GM19240 (cell line): ENCODE measurements at regions not wholly inside any gene's neighbourhood (a gene's known extent, or its start where the extent isn't known, plus 50 kb on each side); places are given as distances from the start of the nearest gene placed in this dataset.

Source experiments
- DNase-seq: peaks from one replicate; pipeline ENCODE4 v3.0.0; 2011; ENCODE audit warnings: low spot score; ENCODE audit not compliant: insufficient read length

DNA sequence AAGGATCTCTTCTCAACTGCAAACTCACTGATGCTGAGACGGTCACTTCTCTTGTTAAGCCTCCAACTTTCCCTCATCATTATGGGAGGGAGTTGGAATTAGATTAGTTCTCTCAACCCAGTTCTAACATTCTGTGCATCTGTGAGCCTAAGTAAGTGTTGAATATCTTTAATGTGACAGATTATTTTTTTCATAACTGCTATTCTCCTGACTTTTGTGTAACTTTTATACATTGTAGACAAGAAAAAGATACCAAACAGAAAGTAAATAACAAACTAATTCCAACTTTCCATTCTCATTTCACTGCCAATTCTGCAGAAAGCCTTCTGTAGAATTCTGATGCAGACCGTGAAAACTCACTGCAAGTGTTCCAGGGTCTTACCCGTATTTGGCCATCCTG, 813.5 kb downstream of the TLE4 start:
- DNase-seq: no peak

DNA sequence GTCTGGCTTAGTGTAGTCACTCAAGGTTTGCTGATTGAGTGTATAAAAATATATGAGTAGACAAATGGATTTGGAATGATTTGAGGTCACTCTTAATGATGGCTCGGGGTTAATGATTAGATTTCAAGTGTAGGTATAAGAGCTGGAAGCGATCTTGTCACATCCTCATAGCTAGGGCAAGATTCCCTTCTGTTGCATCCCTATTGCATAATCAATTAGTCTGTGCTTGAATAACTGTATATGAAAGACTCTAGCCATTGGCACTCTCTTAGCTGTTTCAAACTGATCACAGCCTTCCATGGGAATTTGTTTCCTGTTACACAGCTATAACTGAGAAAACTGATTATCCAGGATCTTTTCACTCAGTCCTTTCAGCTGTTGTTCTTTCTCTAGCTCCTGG, 811.6 kb downstream of the TLE4 start:
- no peak for DNase-seq

DNA sequence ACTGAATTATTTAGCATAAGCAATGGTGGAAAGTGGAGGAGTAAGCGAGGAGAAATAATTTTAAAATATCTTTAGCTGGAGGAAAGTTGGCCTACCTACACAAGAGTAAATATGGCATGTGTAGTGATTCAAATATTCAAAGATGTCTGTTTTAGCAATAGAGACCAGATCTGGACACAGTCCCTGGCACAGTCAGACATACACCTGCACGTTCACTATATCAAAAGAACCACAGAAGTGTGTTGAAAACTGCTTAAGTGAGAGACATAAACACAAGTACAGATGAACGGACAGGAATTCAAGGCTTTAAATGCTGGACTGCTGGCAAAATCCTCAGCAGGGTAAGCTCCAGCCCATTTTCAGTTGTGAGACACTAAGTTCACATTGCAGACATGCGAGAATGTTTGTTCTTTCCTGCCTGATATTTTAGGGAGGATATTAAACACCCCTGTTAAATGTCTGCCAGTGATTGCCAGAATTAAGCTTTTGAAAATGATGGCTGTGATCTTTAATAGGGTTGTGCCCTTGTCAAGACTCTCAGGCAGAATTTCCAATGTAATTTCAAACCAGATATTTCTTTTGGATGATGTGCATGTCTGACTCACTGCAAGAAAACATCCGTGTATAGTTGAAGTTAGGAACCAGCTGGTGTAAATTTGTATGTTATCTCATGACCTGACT, 810.6 kb downstream of the TLE4 start:
- DNase-seq: no peak

DNA sequence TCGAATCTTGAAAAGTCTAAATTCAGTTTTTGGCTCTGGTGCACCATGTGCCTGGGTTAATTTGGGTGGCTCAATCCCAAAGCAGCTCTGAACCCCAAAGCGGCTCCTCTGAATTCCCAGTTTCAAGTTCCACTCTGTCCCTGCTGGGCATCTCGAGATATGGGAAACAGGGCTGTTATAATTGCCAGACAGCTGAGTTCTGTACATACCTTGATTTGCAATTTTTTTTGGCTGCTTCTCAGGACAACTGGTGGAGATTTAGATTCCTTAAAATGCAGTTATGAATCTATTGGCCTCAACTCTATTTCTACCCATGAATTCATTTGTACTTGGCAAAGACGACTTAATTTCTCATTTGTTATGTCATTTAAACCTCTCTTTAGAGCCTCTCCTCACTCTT, 808.5 kb downstream of the TLE4 start:
- DNase-seq: no peak

DNA sequence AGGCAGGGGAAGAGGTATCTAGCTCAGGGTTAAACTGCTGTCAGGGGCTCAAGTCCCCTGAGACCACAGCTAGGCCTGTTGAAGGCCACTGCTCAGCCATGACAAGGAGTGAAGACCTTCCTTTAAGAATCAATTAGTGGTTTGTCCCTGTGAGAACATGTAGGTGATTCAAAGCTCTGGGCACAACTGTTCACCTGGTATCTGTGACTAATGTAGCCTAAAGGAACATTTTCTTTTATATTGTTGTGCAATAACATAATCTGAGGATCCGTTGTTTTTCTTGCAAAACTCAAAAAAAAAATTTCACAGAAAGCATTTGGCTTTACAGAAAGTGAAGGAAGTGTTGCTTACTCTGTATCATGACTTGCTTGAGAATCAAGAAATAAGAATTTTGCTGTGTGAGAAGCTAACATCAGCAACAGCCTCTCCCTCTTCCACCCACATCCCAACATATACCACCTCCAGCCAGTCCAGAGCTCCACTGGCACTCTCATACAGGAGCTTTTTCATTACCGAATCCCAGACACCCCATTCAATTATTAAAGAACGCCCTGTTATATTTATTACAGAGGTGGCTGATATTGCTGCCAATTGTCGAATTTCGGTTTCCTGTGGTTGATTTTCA, 807.0 kb downstream of the TLE4 start:
- no peak for DNase-seq

DNA sequence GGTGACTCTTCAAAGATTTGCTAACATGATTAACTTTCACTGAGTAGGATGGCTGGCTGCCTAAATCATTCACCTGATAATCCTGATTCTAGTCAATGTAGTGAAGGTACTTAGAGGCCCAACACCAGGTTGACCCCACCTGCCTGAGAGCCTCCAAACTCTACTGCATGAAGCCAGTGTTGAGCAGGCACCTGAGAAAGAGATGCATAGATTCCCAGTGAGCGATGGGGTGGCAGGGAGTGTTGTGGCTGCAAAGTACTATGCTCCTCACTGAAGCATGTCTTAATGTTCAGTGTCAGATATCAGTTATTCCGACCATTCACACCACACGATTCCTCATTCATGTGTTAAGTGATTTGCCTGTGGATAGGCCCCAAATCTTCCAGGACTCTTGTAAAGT, 804.4 kb downstream of the TLE4 start:
- DNase-seq: no peak

GRCh38 chr9:80375477-80375876, 803.7 kb downstream of the TLE4 start:
- no peak for DNase-seq

DNA sequence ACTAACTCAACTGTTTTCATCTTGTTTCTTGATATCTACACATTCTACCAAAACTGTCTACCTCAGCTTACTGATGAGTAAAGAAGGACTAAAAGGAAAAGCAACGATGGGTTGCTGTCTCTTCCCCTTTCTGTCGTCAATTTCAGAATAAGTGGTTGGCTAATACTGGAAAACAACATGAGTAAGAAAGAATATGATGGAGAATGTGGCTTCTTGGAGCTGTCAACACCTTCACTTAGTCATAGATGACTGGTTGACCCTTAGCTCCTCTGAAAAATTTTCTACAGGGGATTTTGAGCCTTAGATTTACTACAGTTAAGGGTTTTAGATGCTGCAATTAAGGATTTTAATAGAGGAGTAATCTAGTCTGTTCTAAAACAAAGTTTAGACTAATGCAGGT, 797.9 kb downstream of the TLE4 start:
- no peak for DNase-seq

- no peak for DNase-seq
Measured at GRCh38 chr9:80366626-80367025, 794.9 kb downstream of the TLE4 start.

GRCh38 chr9:80359941-80360881, 788.4 kb downstream of the TLE4 start:
- no peak for DNase-seq

DNA sequence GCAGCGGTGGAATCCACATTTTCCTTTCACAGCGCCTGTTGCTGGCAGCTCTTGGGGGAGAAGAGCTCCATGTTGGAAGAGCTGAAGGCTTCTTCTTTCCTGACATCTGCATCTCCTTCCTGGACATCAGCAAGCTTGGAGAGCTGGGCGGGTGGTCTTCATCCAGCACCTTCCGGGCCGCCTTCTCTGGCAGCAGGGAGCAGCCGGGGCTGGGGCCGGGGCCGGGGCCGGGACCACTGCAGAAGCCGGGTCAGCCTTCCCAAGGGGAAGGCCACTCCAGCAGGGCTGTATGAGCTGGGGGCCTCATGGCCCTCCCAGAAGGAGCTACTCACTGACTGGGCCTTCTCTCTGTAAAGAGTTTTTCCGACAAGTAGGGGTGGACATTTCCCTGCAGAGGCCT, 787.5 kb downstream of the TLE4 start:
- no peak for DNase-seq

- DNase-seq: no peak
Measured at GRCh38 chr9:80352967-80353366, 781.2 kb downstream of the TLE4 start.

DNA sequence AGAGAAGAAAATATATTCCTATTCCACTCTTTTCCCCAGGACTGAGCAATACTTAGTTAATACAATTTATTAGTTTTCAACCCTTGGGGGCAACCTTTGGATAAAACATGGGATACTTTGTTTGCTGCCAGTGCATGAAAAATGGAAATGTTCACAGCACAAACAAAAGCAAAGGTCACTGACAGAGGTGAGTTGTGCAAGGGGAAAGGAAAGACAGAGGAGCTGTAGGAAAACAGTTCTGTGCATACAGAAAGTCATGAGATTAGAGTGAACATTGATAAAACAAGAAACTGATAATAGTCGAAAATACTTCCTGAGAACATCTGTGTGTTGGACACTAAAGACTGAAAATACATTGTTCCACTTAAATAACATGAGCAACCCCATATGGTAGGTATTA, 779.8 kb downstream of the TLE4 start:
- DNase-seq: no peak

DNA sequence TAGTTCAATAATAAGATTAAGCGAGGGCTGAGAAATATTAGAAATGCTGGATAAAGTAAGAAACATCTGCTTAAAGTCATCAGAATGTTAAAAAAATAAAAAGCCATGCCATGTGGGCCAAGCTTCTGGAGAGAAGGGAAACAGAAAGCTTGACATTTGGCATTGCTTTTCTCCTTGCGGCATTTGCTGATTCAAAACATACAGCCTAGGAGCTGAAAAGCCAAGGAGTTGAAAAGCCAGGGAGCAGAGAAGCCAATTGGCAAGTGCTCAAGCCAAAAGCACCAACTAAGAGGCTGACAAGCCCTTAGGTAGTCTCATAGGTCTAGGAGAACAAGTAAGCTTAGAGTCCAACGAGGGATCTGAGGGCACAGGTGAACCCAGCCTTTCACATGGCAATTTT, 754.3 kb downstream of the TLE4 start:
- no peak for DNase-seq

DNA sequence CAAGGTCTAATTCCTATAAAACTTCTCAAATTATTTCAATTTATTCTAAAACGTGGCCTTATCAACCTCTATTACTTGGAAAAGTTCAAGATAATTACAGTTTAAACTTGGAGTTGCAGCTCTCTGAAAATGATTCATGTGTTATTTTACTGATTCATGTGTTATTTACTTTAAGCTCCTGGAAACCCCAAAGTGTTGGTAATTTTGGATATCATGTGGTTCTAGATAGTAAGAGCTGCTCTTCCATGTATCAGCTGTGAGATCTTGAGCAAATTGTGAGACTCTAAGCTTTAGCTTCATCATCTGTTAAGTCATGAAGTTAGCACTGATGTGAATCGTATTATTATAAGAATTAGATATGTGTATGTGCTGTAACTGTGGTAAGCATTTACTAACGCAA, 749.2 kb downstream of the TLE4 start:
- no peak for DNase-seq

- no peak for DNase-seq
Measured at GRCh38 chr9:80320480-80320879, 748.7 kb downstream of the TLE4 start.

DNA sequence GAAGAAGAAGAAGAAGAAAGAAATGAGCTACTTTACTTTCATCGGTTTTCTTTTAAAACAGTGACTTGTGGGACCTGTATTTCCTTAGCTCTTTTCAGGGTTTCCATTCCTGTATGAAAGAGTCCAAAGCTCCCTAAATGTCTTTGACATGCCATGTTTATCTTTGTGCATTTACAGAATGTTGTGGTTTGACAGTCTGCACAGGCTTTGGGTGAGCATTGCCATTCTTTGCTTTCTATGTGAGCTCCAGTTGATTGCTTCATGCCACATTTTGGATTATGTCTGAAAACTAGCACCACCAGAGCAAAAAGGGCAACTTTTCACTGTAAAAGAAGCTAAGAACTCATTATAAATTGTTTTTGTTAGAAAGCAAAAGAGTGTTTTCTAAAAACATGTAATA, 733.4 kb downstream of the TLE4 start:
- DNase-seq: no peak

- DNase-seq: no peak
Measured at GRCh38 chr9:80294955-80295354, 723.2 kb downstream of the TLE4 start.

GRCh38 chr9:80294318-80294717, 722.6 kb downstream of the TLE4 start:
- DNase-seq: no peak

DNA sequence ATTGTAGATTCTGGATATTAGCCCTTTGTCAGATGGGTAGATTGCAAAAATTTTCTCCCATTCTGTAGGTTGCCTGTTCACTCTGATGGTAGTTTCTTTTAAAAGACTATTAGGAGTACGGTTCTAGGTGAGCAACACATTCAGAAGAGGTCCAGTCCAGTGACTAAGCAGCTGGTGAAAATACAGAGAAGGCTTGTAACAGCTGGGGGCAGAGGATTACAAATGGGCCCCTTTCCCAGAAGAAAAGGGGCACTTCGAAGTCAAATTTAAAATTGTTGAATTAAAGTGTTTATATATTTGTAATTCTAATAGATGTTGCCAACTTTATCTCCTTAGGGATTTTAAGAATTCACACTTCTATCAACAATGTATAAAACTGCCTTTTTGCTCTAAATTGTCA, 720.5 kb downstream of the TLE4 start:
- DNase-seq: no peak

- DNase-seq: no peak
Measured at GRCh38 chr9:80285326-80285725, 713.6 kb downstream of the TLE4 start.

DNA sequence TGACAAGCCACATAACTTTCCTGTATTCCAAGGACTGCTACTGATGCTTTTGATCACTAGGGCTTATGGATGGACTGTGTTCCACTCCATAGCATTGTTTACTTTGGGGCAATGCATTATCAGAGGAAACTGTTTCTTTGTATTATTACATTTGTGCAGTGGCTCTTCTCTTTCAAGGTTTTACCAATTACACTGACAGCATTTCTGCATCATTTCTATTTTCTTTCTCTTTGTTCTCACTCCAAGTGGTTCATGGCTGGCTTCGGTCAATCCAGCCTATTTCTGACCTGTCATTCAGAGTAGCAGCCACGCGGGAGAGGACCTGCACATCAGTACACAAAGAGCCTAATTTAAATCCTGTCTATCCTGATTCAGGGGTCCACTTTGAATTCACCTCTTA, 711.0 kb downstream of the TLE4 start:
- no peak for DNase-seq
